ENCODE measurements at regions not wholly inside any gene's neighbourhood (a gene's known extent, or its start where the extent isn't known, plus 50 kb on each side); places are given as distances from the start of the nearest gene placed in this dataset.
A peak's percentile ranks its signal among the peaks of the same experiment; 100 is the strongest.

GRCh38 chr9:15113288-15113687, 193.7 kb downstream of the TTC39B start:
- no peak for DNase-seq (ENCODE audit: low read depth in 1 of 2, low spot score in 1 of 2)
- in situ Hi-C loops (cut with HindIII; ENCODE audit: low pct_unique_long_range_greater_than_20kb, low sequenced_read_pairs): no loop called here
- no peak for TF ChIP-seq JUND (IDR thresholded peaks at IDR 0.05; ENCODE audit: low read depth)

- no peak for DNase-seq (ENCODE audit: low read depth in 1 of 2, low spot score in 1 of 2)
- in situ Hi-C loops (cut with HindIII; ENCODE audit: low pct_unique_long_range_greater_than_20kb, low sequenced_read_pairs): no loop called here
- TF ChIP-seq JUND (IDR thresholded peaks at IDR 0.05; ENCODE audit: low read depth): no peak
Measured at GRCh38 chr9:15111071-15111470, 195.9 kb downstream of the TTC39B start.

DNA sequence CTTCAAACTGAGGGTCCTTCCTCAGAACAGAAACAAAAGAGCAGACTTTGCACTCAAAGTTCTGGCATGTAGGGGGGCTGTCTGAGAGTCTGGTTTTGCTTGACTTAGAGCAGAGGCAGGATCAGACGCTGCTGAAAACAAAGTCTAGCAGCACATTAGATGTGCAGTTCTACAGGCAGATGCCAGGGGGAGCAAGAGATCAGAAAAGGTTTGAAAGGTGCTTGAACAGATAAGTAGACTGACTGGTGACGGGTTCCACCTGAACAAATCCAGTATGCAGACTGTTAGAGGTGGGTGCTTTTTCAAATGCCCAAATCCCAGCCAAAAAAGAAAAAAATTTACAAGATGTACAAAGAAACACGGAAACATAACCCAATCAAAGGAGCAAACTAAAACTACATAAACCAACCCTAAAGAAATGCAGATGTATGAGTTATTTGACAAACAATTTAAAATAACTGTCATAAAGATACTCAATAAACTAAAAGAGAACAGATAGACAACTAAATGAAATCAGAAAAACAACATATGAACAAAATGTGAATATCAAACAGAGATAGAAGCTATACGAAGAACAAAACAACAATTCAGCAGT, 194.7 kb upstream of the FREM1 start:
- in situ Hi-C loops (cut with HindIII; ENCODE audit: low pct_unique_long_range_greater_than_20kb, low sequenced_read_pairs): no loop called here
- peak in 1 of 2 experiments; percentile 59 for DNase-seq (ENCODE audit: low read depth in 1 of 2, low spot score in 1 of 2)
- TF ChIP-seq JUND (IDR thresholded peaks at IDR 0.05; ENCODE audit: low read depth): no peak

- TF ChIP-seq JUND (IDR thresholded peaks at IDR 0.05; ENCODE audit: low read depth): no peak
- no peak for DNase-seq (ENCODE audit: low read depth in 1 of 2, low spot score in 1 of 2)
- in situ Hi-C loops (cut with HindIII; ENCODE audit: low pct_unique_long_range_greater_than_20kb, low sequenced_read_pairs): no loop called here
Measured at GRCh38 chr9:15103290-15103689, 193.1 kb upstream of the FREM1 start.

GRCh38 chr9:15101095-15101494, 190.9 kb upstream of the FREM1 start:
- DNase-seq (ENCODE audit: low read depth in 1 of 2, low spot score in 1 of 2): no peak
- no peak for TF ChIP-seq JUND (IDR thresholded peaks at IDR 0.05; ENCODE audit: low read depth)
- in situ Hi-C loops (cut with HindIII; ENCODE audit: low pct_unique_long_range_greater_than_20kb, low sequenced_read_pairs): no loop called here

- no peak for TF ChIP-seq JUND (IDR thresholded peaks at IDR 0.05; ENCODE audit: low read depth)
- DNase-seq (ENCODE audit: low read depth in 1 of 2, low spot score in 1 of 2): no peak
- in situ Hi-C loops (cut with HindIII; ENCODE audit: low pct_unique_long_range_greater_than_20kb, low sequenced_read_pairs): no loop called here
Measured at GRCh38 chr9:15100571-15100970, 190.3 kb upstream of the FREM1 start.

DNA sequence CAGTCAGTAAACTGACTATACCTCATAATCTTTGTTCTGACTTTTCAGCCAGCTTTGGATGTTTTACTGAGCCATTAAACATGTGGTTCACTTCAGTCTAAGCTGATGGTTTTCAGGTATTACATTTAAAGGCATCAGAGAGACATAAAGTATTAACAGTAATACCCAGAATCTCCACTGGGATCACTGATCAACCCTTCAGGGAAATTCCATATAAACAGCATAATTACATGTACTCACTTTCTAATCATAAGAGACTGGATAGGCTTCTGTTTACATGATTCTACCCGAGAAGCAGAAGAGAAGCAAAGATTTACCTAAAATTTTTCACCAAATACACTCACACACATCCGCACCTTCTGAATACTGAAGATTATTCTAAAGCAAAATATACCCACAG, 186.7 kb upstream of the FREM1 start:
- in situ Hi-C loops (cut with HindIII; ENCODE audit: low pct_unique_long_range_greater_than_20kb, low sequenced_read_pairs): no loop called here
- DNase-seq (ENCODE audit: low read depth in 1 of 2, low spot score in 1 of 2): no peak

DNA sequence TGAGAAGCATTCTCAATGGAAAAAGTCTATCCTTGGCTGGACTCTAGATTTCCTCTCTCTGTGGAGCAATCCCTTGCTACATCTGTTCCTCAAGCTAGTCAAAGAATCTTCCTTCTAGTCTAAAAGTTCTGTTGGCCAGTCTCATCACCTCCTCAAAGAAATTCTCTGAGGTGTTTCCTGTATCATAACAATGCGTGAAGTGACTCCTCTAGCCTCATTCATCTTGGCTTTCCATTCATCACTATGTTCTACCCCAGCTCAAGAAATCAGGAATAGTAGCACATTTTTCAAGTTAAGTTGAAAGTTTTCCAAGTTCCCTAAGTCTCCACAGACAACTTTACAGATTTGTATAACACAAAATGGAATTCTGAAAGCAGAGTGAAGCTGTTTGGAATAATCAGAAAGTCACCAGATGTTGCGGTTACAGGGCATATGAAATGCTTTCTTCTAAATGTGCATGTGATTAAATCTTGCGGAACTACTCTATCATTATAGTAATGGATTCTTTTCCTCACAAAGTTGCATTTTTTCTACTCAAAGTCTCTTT, 176.6 kb upstream of the FREM1 start:
- in situ Hi-C loops (cut with HindIII; ENCODE audit: low pct_unique_long_range_greater_than_20kb, low sequenced_read_pairs): no loop called here
- no peak for TF ChIP-seq JUND (IDR thresholded peaks at IDR 0.05; ENCODE audit: low read depth)
- DNase-seq (ENCODE audit: low read depth in 1 of 2, low spot score in 1 of 2): no peak

More for the DNA sequence above, 186.7 kb upstream of the FREM1 start:
- no peak for TF ChIP-seq JUND (IDR thresholded peaks at IDR 0.05; ENCODE audit: low read depth)

DNA sequence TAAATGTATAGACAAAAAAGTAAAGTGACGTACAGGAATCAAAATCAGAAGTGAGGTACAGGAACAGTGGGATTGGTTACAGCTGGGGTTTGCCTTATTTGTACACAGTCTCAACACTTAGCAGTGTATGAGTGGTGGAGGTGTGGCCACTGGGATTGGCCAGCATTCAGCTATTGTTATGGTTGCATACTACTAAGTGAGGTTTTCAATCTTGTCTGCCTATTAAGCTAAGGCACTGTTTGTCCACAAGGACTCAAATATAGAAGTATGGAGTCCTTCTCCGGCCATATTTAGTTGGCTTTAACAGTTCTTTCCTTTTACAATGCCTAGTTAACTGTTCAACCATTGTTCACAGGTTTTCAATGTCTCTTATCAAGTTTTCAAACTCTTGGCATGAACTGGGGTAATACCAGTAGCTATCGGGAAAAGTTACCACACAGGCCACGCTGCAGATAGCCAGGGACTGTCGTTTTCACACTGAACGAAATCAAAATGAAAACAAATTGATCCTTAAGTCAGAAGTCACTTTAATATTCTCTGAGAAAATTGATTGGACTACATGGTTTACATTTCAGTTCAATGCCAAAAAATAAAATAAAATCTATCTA, 176.0 kb upstream of the FREM1 start:
- in situ Hi-C loops (cut with HindIII; ENCODE audit: low pct_unique_long_range_greater_than_20kb, low sequenced_read_pairs): no loop called here
- no peak for DNase-seq (ENCODE audit: low read depth in 1 of 2, low spot score in 1 of 2)
- TF ChIP-seq JUND (IDR thresholded peaks at IDR 0.05; ENCODE audit: low read depth): no peak

DNA sequence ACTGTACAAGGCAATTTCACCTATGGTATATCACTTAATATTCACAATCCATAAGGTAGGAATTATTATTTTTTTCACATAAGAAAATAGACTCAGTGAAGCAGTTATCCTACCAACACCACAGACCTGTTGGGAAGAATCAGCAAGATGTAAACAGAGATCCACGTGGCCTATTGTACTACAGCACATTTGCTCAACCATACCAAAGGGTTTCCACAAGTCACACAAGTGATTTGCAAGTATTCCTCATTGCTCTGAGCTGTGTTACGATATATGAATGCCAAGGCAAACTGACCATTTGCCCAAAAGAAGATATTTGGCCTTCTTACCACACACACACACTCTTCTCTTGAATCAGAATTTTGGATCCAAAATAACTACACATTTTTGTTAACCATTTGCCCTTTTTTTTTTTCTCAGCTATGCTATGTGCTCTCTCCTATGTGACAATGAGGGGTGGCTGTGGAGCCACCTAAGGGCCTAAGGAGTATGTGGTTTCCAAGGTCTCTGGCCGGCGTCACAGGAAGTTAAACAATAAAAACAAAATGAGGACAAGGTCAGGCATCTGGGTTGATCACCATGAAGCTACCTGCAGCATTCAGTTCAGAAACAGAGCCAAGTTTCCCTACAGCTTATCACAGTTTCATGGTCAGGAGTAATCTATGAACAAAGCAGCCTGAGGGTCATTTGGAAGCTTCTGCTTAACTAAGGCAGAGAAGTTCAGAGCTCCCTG, 171.0 kb upstream of the FREM1 start:
- no peak for TF ChIP-seq JUND (IDR thresholded peaks at IDR 0.05; ENCODE audit: low read depth)
- DNase-seq (ENCODE audit: low read depth in 1 of 2, low spot score in 1 of 2): no peak
- in situ Hi-C loops (cut with HindIII; ENCODE audit: low pct_unique_long_range_greater_than_20kb, low sequenced_read_pairs): no loop called here

GRCh38 chr9:15080401-15080800, 170.2 kb upstream of the FREM1 start:
- TF ChIP-seq JUND (IDR thresholded peaks at IDR 0.05; ENCODE audit: low read depth): no peak
- no peak for DNase-seq (ENCODE audit: low read depth in 1 of 2, low spot score in 1 of 2)
- in situ Hi-C loops (cut with HindIII; ENCODE audit: low pct_unique_long_range_greater_than_20kb, low sequenced_read_pairs): no loop called here

DNA sequence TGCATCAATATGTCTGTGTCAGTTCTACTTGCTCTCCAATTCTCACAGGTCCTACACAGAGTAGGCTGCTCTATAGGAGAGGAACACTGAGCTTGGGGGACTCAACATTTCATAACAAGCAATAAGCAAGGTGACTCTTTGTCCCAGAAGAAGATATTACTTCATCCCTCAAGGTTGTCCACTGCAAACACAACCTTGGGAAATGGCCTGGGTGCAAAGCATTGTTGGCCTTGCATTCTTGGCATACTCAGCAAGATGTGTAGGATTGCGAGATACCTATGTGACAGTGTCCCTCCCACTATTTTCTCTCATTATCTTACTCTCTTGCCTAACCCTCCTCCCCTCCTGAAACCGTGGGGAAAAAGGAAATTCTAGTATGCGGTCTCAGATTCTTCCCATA, 169.8 kb upstream of the FREM1 start:
- DNase-seq (ENCODE audit: low read depth in 1 of 2, low spot score in 1 of 2): peak in 1 of 2 experiments; percentile 7
- in situ Hi-C loops (cut with HindIII; ENCODE audit: low pct_unique_long_range_greater_than_20kb, low sequenced_read_pairs): no loop called here
- TF ChIP-seq JUND (IDR thresholded peaks at IDR 0.05; ENCODE audit: low read depth): no peak

Data from T47D (cell line).